Transverse colon (tissue), 4 donors: ENCODE measurements at regions not wholly inside any gene's neighbourhood (a gene's known extent, or its start where the extent isn't known, plus 50 kb on each side); places are given as distances from the start of the nearest gene placed in this dataset.

ENCODE experiments used
- CTCF ChIP-seq, 5 experiments: fragments of 200-600 bp in 3 of 5; fragments of 450-650 bp in 2 of 5; sonication (generic) in 3 of 5; IDR thresholded peaks; 1 replicate in 2 of 5; 2 replicates in 3 of 5; pipeline ENCODE4 v1.5.1; 2016 to 2017; ENCODE audit warnings: antibody characterized with exemption in 5 of 5, inconsistent platforms in 3 of 5, mild to moderate bottlenecking in 2 of 5, moderate library complexity in 1 of 5
- EP300 ChIP-seq: sonication (generic); formaldehyde crosslinking; IDR thresholded peaks from one replicate; pipeline ENCODE4 v1.6.1; 2017; ENCODE audit warnings: antibody characterized with exemption, low read depth
- POLR2AphosphoS5 ChIP-seq, 3 donors: sonication (generic); formaldehyde crosslinking; IDR thresholded peaks; one replicate each; pipeline ENCODE4 v1.6.1; 2016; ENCODE audit warnings: antibody characterized with exemption in 3 of 3

GRCh38 chr12:46534327-46534840 lies 161.8 kb upstream of the SLC38A2 start:
- TF ChIP-seq CTCF (IDR thresholded peaks at IDR 0.05) (no peak), EP300 (no peak), POLR2AphosphoS5 (IDR thresholded peaks at IDR 0.05) (no peak)
